CD4-positive, alpha-beta T cell treated with Interleukin-4 for 4 hours (primary cell): ENCODE measurements at regions not wholly inside any gene's neighbourhood (a gene's known extent, or its start where the extent isn't known, plus 50 kb on each side); places are given as distances from the start of the nearest gene placed in this dataset.
"Not testable (repeated sequence)": the region's sequence is repeated elsewhere in the genome, so short reads cannot be mapped to it uniquely, and the experiment has no call there.

Source experiments
- DNase-seq: peaks from one replicate; pipeline ENCODE4 v3.0.0-alpha.2; 2020

DNA sequence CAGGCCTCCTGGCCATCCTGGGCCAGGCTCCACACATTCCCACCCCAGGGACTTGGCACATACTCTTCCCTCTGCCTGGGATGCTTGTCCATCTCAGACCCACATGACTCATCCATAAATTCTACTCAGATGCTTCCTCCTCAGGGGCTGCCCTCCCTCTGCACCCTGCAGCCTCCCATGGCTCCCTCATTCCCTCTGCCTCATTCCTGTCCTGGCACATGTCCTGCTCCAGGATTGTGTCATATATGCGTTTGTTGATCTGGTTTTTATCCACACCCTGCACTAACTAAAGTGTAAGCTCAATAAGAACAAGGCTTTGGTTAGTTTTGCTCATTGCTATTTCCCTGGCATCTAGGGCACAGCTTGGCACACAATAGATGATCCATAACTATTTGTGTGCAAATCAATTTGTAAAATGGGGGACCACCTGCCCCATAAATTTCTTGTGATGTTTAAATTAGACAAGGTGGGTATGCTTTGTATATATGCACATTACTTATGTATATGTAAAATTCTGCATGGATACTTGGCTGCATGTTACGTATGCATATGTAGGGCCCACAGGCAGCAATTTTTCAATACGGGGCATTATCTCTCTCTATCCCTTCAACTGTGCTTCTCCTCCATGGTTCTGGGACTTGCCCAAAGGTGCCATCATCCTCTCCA, 191.4 kb downstream of the PTPRU start:
- DNase-seq, result no peak

DNA sequence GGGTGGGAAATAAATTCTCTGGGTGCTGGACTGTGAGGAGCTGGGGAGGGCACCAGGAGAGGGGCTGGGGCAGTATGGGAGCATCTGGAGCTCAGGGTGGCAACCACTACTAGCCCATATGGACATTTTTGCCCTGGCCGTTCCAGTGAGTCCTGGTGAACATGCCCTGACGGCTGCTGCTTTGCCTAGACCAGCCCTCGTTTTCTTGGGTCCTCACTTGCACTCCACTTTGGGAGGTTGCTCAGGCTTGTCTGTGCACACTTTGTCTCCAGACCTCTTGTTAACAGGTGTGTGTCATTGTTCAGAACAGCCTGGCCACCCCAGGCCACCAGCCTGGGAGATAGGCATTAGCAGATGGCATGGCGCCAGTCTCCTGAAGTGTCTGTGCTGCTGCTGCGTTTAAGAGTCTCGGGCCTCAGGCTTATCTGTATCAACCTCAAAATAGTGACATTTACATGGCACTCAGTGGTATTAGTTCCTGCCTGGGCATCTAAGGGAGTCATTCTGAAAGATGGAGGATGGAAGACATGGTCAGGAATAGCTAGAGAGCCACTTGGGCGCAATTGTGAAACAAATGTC, 190.5 kb downstream of the PTPRU start:
- DNase-seq, result no peak

DNA sequence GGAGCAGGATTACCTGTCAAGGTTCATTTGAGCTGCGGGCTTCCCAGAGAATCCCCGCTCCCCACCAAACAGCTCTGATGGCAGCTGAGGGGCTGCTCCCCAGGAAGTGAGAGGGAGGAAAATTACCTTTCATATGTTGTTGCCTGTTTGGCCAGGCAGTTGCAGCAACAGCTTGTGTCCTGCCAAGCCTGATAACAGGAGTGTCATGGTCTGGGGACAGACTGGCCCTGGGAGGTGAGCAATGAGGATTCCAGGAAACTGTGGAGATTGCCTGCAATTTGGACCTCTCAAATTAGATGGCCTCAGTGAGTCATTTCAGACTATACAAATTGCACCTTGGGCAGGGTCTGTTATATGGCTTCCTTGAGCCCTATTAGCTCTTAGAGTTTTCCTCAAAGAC, 189.3 kb downstream of the PTPRU start:
- no peak for DNase-seq

DNA sequence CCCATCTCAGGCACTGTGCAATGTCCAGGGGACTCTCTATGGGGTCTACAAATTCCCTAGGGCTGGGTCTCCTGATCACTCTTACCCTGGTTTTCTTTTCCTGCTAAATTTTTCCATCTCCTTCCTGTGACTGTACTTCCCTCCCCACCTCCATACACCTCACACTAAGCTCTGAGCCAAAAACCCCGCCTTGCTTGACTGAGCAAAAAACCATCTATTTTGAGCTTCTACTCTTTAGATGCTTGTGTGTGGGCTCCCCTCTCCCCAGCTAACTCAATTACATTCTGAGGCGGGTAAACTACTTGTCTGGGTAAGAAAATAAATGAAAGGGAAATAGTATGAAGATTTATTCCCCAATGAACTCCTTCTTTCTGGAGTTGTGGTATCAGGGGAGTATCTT, 187.9 kb downstream of the PTPRU start:
- DNase-seq, result no peak

DNA sequence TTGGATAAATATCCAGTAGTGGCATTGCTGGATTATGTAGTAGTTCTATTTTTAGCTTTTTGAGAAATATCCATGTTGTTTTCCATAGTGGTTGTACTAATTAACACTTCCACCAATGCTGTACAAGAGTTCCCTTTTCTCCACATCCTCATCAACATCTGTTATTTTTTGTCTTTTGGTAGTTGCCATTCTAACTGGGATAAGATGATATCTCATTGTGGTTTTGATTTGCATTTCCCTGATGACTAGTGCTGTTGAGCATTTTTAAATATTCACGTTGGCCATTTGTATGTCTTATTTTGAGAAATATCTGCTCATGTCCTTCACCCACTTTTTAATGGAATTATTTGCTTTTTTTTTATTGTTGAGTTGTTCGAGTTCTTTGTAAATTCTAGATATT, 183.9 kb downstream of the PTPRU start:
- DNase-seq, result no peak

DNA sequence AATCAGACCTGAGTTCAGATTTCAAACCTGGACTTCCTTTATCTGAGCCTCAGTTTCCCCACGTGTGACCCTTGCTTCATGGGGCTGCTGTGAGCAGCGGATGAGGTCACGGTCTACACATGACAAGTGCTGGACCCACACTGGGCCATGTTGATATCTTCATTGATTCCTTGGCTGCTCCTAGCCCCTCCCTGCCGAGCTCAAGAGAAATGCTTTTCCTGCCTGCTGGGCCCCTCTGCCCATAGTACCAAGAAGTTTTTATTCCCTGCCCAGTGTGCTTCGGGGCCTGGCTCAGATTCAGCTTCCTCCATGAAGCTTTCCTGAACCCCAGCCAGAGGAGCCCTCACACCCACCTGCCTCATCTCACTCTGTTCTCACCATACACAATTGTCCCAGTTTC, 181.6 kb downstream of the PTPRU start:
- DNase-seq, result no peak

DNA sequence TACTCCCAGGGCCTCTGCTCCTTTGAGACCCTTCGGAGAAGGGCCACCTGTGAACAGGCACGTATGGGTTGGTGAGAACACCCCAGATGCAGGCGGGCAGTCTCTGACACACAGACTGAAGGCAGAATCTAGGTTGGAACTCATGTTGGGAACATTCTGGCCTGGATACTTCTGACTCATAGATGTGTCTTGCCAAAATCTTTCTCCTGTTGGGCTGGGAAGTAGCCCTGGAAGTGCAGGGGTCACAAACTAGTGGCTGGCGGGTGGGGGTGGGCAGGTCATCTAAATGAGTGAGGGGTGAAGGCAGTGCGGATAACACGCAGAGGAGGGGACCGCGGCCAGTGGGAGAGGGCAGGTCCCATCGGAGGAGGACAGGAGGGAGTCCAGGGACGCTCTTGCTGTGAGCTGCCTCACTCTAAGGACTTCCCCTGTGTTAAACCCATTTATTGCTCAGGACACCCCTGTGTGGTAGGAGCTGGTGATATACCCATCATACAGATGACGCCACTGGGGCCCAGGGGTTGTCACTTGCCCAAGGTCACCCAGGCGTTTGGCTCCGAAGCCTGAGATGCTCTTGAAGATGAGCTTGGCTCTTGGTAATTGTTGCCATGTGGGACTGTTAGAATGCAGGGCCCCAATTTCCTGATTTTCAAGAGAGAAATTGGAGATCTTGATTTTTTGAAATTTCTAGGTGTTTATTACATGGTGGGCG, 181.0 kb downstream of the PTPRU start:
- no peak for DNase-seq

DNA sequence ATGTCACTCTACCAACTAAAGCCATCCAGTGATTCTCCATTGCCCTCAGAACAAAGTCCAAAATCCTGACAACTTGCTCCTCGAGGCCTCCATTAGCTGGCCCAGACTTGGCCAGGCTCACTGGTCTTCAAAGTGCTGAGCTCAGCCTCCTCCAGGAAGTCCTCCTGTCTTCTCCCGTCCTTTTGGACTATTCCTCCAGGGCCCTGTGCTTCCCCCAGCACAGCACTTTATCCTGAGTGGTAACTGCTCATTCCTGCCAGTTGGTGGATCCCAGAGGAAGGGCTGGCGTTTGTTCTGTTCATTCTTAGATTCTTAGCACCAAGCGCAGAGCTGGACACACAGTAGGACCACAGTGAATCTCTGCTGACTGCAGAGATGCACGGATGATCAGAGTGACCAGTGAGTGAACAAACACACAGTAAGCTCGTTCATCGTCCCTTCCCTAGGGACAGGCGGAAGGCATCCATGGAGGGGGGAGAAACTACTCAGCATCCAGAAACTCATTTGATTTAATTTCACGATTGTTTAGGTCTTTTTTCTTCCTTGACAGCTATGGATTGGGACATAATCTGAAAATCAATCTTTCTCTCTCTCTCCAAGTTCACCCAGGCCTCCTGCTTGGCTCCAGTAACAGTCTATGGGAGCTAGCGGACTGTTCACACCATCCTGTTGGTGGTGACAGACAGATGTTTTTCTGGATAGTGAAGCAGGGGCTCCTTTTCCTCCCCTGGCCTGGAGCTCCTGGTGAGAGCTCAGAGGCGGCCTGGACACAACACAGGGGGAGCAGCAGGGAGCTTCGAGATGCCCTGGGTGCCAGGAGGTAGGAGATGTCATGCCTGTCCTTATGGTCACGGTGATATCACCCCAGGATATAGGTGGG, 180.2 kb downstream of the PTPRU start:
- DNase-seq, result no peak

DNA sequence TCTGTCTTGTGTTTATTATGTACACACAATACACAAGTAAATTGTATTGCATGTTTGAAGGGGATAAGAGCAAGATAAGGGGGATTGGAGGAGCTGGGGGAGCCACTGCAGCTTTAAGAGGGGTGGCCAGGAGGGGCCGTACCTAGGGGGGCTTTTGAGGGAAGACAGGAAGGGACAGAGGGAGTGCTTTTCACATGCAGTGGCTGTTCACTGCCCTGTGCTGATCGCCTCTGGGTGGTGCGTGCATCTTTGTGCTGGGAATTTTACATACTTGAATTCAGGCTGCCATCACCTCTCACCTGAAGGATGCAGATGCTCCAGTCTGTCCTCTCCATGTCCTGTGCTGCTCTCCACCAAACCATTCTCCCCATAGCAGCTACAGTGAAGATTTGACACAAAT, 179.5 kb downstream of the PTPRU start:
- no peak for DNase-seq

DNA sequence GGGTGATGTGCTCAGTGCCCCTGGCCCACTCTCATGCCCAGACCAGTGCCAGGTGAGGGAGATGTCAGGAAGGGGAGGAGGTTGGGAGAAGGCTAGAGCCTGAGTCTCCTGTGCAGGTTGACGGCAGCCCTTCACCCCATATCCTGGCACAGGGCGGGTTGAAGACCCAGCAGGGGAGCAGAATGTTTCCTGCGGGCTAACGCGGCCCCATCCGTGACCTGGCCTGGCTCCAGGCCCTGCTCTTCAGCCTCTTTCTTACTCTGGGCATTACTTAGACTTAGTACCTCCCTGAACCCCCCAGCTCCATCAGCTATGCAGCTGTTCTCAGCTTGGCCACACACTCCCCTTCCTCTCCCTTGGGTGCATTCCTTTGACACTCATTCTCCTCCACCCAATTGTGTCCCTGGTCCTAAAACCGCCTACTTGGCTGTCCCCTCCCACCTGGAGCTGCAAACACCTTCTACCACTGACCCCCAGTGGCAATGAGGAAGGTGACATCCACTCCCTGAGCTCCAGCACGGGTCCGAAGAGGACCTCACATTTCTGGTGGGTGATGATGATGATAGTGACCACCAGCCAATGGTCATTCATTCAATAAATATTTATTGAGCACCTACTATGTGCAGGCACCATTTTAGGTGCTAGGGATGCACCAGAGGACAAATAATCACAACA, 179.0 kb downstream of the PTPRU start:
- no peak for DNase-seq

DNA sequence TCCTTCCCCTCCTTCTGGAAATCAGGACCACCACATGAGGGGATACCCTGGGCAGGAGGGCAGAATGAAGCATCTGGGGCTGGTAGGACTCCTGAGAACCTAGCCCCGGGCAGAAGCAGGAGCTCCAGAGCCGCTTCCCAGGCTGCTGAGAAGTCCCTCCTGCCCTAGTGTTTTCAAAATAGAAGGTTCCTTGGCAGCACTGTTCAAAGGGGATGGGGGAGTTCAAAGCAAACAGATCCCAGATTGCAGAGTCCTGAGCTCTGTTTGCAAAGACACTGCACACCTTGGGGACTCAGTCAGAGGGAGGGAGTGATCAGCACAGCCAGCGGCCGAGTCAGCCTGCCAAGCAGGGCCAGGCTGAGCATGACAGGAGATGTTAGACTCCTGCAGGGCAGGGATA, 177.8 kb downstream of the PTPRU start:
- DNase-seq, result no peak

DNA sequence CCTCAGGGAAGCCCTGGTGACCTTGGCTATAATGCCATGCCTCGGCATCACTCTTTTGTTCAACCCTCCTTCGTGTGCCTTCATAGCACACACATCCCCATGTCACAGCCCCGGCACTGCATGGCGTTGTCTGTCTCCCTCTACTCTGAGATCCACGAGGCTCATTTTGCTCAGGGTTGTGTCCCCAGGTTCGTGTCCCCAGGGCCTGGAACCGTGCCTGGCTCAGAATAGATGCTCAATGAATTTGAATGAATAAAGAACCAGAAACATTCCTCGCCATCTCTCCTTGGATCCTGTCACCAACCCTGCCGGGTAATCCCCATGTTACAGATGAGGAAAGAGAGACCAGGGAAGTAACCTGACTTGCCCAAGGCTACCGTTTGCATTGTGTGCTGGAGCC, 177.3 kb downstream of the PTPRU start:
- no peak for DNase-seq

DNA sequence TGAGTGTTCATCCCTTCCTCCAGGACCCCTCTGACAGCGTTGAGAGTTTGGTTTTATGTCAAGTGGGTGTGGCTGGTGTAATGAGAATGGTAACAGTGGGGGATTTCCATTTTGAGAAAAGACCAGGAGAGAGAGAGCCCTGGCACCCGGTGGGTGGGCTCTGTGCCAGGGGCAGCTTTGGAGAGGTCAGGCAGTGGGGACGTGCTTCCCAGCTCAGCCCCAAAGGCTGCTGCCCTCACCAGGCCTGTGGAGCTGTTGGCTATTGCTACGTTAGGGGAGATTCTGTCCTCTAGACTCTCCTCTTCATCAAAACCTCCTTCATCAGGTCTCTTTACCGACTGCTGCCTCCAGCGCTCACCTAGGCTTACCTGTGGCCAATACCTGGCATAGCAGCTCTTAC, 176.3 kb downstream of the PTPRU start:
- no peak for DNase-seq

DNA sequence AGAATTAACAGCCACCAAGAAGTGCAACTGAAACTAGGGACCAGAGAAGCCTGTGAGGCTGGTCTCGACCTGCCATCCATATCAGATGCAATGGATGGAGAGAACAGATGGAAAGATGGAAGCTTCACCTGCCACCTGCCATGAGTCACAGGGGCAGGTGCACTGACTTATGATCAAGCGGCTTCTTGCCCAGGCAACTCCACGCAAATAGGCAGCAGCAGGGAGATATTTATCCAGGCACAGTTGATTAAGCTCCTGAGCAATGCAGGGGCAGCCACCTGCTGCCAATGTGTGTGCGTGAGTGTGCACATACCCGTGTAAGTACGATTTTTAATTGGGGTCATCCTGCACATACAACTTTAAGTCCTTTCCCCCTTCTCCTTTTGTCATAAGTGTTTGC, 174.2 kb downstream of the PTPRU start:
- DNase-seq, result no peak

DNA sequence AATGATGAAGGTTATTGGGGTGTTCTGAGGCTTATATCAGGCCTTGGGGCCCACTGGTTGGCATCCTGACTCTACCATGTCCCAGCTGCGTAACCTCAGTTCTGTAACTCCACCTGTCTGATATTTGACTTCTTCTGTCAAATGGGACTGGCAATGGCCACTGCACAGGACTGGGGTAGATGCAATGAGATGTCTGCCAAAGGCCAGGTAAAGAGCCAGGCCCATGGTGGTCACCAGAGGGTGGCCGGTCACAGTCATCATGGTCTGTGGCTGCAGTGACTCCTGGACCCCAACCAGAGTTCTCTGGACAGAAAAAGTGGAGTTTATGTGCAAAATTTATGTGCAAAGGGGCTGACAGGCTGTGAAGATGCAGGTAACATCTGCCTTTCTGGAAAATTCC, 173.3 kb downstream of the PTPRU start:
- no peak for DNase-seq

DNA sequence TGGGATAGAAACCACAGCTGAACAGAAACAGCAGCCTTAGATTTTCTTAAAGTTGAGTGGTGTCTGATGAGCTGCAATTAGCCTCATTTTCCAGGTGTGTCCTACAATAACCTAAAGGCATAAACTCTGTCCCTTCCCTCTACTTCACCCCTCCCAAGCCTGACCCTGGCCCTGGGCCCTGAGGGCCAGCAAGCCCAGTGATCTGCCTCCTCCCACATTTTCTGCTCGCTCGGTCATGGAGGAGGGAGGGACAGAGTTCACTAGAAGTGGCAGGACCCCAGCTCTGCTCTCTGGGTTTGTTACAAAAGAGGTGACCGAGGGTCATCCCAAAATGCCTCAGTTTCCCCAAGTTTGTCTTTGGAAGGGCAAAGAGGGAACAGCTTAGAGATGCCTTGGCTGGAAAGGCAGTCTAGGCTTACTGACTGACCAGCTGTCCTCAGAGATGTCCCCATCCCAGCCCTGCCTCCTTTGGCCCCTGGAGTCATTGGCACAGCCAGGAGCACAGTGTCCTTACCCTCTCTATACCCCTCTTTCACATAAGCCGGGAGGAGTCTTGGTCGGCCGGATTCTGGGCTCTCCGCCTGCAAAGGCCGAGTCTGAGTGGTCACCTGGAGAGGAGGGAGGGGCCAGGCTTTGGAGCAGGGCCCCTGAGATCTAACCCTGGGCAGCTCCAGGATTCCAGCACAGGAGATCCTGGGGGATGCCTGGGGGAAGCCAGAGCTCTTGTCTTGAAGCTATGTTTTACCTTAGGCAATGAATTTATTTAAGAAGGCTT, 172.7 kb downstream of the PTPRU start:
- no peak for DNase-seq

DNA sequence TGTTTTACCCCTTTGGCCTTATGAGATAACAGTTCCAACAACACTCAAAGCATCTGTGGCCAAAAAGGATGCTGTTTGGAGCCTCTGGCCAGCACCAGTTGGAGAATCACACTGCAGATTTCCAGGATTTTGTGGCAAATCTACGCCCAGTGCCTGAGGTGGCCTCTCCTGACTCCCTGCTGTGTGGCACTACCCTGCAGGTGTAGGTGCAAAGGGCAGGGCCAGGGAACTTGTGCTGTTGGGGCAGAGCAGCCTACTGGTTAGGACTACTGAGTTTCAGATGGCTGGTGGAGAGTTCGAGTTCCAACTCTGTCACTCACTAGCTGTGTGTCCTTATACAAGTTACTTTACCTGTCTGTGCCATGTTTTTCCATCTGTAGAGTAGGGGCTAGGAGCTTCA, 170.5 kb downstream of the PTPRU start:
- DNase-seq, result no peak

DNA sequence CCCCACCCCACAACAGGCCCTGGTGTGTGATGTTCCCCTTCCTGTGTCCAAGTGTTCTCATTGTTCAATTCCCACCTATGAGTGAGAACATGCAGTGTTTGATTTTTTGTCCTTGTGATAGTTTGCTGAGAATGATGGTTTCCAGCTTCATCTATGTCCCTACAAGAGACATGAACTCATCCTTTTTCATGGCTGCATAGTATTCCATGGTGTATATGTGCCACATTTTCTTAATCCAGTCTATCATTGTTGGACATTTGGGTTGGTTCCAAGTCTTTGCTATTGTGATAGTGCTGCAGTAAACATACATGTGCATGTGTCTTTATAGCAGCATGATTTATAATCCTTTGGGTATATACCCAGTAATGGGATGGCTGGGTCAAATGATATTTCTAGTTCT, 163.9 kb downstream of the PTPRU start:
- DNase-seq, result not testable (repeated sequence)

DNA sequence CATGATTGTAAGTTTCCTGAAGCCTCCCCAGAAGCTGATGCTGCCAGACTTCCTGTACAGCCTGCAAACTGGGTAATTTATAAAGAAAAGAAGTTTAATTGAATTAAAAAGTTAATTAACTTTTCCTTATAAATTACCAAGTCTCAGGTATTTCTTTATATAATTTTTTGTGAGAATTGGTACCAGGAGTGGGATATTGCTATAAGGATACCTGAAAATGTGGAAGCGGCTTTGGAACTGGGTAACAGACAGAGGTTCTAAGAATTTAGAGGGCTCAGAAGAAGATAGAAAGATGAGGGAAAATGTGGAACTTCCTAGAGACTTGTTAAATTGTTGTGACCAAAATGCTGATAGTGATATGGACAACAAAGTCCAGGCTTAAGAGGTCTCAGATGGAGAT, 163.1 kb downstream of the PTPRU start:
- DNase-seq, result no peak

DNA sequence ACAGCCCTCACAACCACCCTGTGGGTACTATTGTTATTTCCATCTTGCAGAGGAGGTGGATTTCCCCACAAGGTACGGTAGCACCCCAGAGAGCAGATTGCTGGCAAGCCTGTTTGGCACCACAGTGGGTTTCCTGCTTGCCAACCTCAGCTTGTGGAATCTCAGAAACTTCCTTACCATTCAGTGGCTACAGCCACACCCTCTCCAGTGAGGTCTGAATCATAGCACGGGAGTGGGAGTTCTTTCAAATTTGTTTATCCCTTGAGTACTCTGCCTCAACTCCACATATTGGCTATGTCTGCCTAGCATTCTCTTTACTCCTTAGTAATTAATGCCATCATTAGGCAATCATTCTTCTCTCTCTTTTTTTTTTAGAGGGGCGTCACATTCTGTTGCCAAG, 162.1 kb downstream of the PTPRU start:
- DNase-seq, result no peak

DNA sequence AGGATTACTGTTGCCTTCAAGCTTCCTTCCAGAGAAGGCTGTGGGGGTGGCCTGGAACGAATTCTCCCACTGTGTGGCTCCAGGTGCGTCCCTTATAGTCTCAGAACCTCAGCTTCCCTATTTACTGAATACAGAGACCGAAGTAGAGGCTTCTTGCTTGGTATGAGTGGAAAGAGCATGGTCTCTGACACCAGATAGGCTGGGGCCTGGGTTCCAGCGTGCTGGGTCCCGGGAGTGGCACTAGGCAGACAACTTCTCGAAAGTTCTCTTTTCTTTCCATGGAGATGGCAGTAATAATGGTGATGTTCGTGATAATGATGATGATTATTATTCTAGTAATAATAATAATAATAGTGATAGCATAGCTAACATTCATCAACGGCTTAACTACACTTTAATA, 161.7 kb downstream of the PTPRU start:
- no peak for DNase-seq

DNA sequence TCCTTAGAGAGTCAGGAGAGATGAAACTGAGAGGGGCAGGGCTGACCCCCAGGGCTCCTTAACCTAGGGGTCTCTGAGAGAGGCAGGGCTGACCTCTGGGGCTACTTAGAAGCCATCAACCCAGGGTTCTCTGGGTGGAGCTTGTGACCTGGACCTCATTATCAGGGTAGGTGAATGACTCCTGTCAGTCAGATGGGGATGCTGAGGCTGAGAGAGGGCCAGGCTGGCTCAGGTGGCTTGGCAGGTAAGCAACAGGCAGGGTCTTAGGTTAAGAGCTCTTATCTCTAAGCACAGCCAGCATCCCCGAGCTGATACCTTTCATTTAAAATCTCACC, 160.9 kb downstream of the PTPRU start:
- no peak for DNase-seq
